ENCODE measurements at regions not wholly inside any gene's neighbourhood (a gene's known extent, or its start where the extent isn't known, plus 50 kb on each side); places are given as distances from the start of the nearest gene placed in this dataset.

GRCh38 chr18:24818441-24818840 lies 358.0 kb downstream of the HRH4 start:
- no peaks in the 10 kb centered on the region for H3K9me3 ChIP-seq (ENCODE audit: control insufficient read depth in 2 of 2, insufficient read depth in 1 of 2, low read depth in 1 of 2, low read length in 1 of 2)

GRCh38 chr18:24819141-24819890 lies 358.9 kb downstream of the HRH4 start:
- Histone ChIP-seq H3K36me3 (ENCODE audit: control insufficient read depth in 2 of 2, insufficient read depth in 2 of 2, low read length in 1 of 2) (no peaks in the 10 kb centered on the region), H3K9me3 (ENCODE audit: control insufficient read depth in 2 of 2, insufficient read depth in 1 of 2, low read depth in 1 of 2, low read length in 1 of 2) (no peaks in the 10 kb centered on the region), H3K27me3 (ENCODE audit: control insufficient read depth in 1 of 2, insufficient read depth in 2 of 2, low read length in 2 of 2) (no peaks in the 10 kb centered on the region), H3K27ac (ENCODE audit: low read depth in 2 of 2, low read length in 1 of 2) (no peak overlapping the region), H3K4me1 (ENCODE audit: control insufficient read depth in 2 of 2, insufficient read depth in 2 of 2, low read length in 1 of 2) (no peaks in the 10 kb centered on the region), H3K4me3 (ENCODE audit: low read depth in 1 of 2, low read length in 2 of 2) (no peak overlapping the region)
- 74 to 81% methylated on average over 7 of the region's 7 CpGs for WGBS, 2 donors

More at GRCh38 chr18:24818441-24818840, 358.0 kb downstream of the HRH4 start:
- 63 to 69% methylated on average over 6 of the region's 6 CpGs for WGBS, 2 donors
- Histone ChIP-seq H3K27ac (ENCODE audit: low read depth in 2 of 2, low read length in 1 of 2) (no peak overlapping the region), H3K4me1 (ENCODE audit: control insufficient read depth in 2 of 2, insufficient read depth in 2 of 2, low read length in 1 of 2) (no peaks in the 10 kb centered on the region), H3K36me3 (ENCODE audit: control insufficient read depth in 2 of 2, insufficient read depth in 2 of 2, low read length in 1 of 2) (no peaks in the 10 kb centered on the region), H3K4me3 (ENCODE audit: low read depth in 1 of 2, low read length in 2 of 2) (no peak overlapping the region), H3K27me3 (ENCODE audit: control insufficient read depth in 1 of 2, insufficient read depth in 2 of 2, low read length in 2 of 2) (no peaks in the 10 kb centered on the region)

- Histone ChIP-seq H3K9me3 (ENCODE audit: control insufficient read depth in 2 of 2, insufficient read depth in 1 of 2, low read depth in 1 of 2, low read length in 1 of 2) (no peaks in the 10 kb centered on the region), H3K36me3 (ENCODE audit: control insufficient read depth in 2 of 2, insufficient read depth in 2 of 2, low read length in 1 of 2) (no peaks in the 10 kb centered on the region), H3K27me3 (ENCODE audit: control insufficient read depth in 1 of 2, insufficient read depth in 2 of 2, low read length in 2 of 2) (no peaks in the 10 kb centered on the region), H3K4me3 (ENCODE audit: low read depth in 1 of 2, low read length in 2 of 2) (no peak overlapping the region), H3K27ac (ENCODE audit: low read depth in 2 of 2, low read length in 1 of 2) (no peak overlapping the region), H3K4me1 (ENCODE audit: control insufficient read depth in 2 of 2, insufficient read depth in 2 of 2, low read length in 1 of 2) (no peaks in the 10 kb centered on the region)
- WGBS, 2 donors = 62 to 82% methylated on average over 1 of the region's 1 CpG
Measured at GRCh38 chr18:24825397-24825796, 365.0 kb downstream of the HRH4 start.

- 75 to 76% methylated on average over 2 of the region's 2 CpGs for WGBS, 2 donors
- Histone ChIP-seq H3K27ac (ENCODE audit: low read depth in 2 of 2, low read length in 1 of 2) (no peak overlapping the region), H3K4me3 (ENCODE audit: low read depth in 1 of 2, low read length in 2 of 2) (no peak overlapping the region), H3K36me3 (ENCODE audit: control insufficient read depth in 2 of 2, insufficient read depth in 2 of 2, low read length in 1 of 2) (no peaks in the 10 kb centered on the region), H3K27me3 (ENCODE audit: control insufficient read depth in 1 of 2, insufficient read depth in 2 of 2, low read length in 2 of 2) (no peaks in the 10 kb centered on the region), H3K9me3 (ENCODE audit: control insufficient read depth in 2 of 2, insufficient read depth in 1 of 2, low read depth in 1 of 2, low read length in 1 of 2) (no peaks in the 10 kb centered on the region), H3K4me1 (ENCODE audit: control insufficient read depth in 2 of 2, insufficient read depth in 2 of 2, low read length in 1 of 2) (no peaks in the 10 kb centered on the region)
Measured at GRCh38 chr18:24826605-24827004, 366.2 kb downstream of the HRH4 start.

- Histone ChIP-seq H3K4me1 (ENCODE audit: control insufficient read depth in 2 of 2, insufficient read depth in 2 of 2, low read length in 1 of 2) (peaks cover 0 to 2% of the 10 kb centered on the region in 2 donors), H3K9me3 (ENCODE audit: control insufficient read depth in 2 of 2, insufficient read depth in 1 of 2, low read depth in 1 of 2, low read length in 1 of 2) (no peaks in the 10 kb centered on the region), H3K27me3 (ENCODE audit: control insufficient read depth in 1 of 2, insufficient read depth in 2 of 2, low read length in 2 of 2) (no peaks in the 10 kb centered on the region), H3K36me3 (ENCODE audit: control insufficient read depth in 2 of 2, insufficient read depth in 2 of 2, low read length in 1 of 2) (no peaks in the 10 kb centered on the region), H3K4me3 (ENCODE audit: low read depth in 1 of 2, low read length in 2 of 2) (no peak overlapping the region), H3K27ac (ENCODE audit: low read depth in 2 of 2, low read length in 1 of 2) (no peak overlapping the region)
- WGBS, 2 donors = 65 to 67% methylated on average over 1 of the region's 1 CpG
Measured at GRCh38 chr18:24827501-24827900, 367.1 kb downstream of the HRH4 start.

- no peaks in the 10 kb centered on the region for H3K9me3 ChIP-seq (ENCODE audit: control insufficient read depth in 2 of 2, insufficient read depth in 1 of 2, low read depth in 1 of 2, low read length in 1 of 2)
- peaks cover 0 to 2% of the 10 kb centered on the region in 2 donors for H3K4me1 ChIP-seq (ENCODE audit: control insufficient read depth in 2 of 2, insufficient read depth in 2 of 2, low read length in 1 of 2)
- H3K27me3 ChIP-seq (ENCODE audit: control insufficient read depth in 1 of 2, insufficient read depth in 2 of 2, low read length in 2 of 2) = no peaks in the 10 kb centered on the region
- H3K4me3 ChIP-seq (ENCODE audit: low read depth in 1 of 2, low read length in 2 of 2) = no peak overlapping the region
- WGBS, 2 donors = 83 to 90% methylated on average over 6 of the region's 6 CpGs
- no peaks in the 10 kb centered on the region for H3K36me3 ChIP-seq (ENCODE audit: control insufficient read depth in 2 of 2, insufficient read depth in 2 of 2, low read length in 1 of 2)
- no peak overlapping the region for H3K27ac ChIP-seq (ENCODE audit: low read depth in 2 of 2, low read length in 1 of 2)
Measured at GRCh38 chr18:24831081-24831480, 370.6 kb downstream of the HRH4 start.

GRCh38 chr18:24831871-24832665 lies 371.6 kb downstream of the HRH4 start:
- Histone ChIP-seq H3K9me3 (ENCODE audit: control insufficient read depth in 2 of 2, insufficient read depth in 1 of 2, low read depth in 1 of 2, low read length in 1 of 2) (no peaks in the 10 kb centered on the region), H3K4me3 (ENCODE audit: low read depth in 1 of 2, low read length in 2 of 2) (no peak overlapping the region), H3K36me3 (ENCODE audit: control insufficient read depth in 2 of 2, insufficient read depth in 2 of 2, low read length in 1 of 2) (no peaks in the 10 kb centered on the region), H3K27me3 (ENCODE audit: control insufficient read depth in 1 of 2, insufficient read depth in 2 of 2, low read length in 2 of 2) (no peaks in the 10 kb centered on the region), H3K4me1 (ENCODE audit: control insufficient read depth in 2 of 2, insufficient read depth in 2 of 2, low read length in 1 of 2) (peaks cover 0 to 2% of the 10 kb centered on the region in 2 donors), H3K27ac (ENCODE audit: low read depth in 2 of 2, low read length in 1 of 2) (no peak overlapping the region)
- WGBS, 2 donors = 35% methylated on average over 11 of the region's 11 CpGs

GRCh38 chr18:24835751-24836150 lies 375.3 kb downstream of the HRH4 start:
- Histone ChIP-seq H3K9me3 (ENCODE audit: control insufficient read depth in 2 of 2, insufficient read depth in 1 of 2, low read depth in 1 of 2, low read length in 1 of 2) (no peaks in the 10 kb centered on the region), H3K4me3 (ENCODE audit: low read depth in 1 of 2, low read length in 2 of 2) (no peak overlapping the region), H3K27ac (ENCODE audit: low read depth in 2 of 2, low read length in 1 of 2) (no peak overlapping the region), H3K4me1 (ENCODE audit: control insufficient read depth in 2 of 2, insufficient read depth in 2 of 2, low read length in 1 of 2) (peaks cover 0 to 2% of the 10 kb centered on the region in 2 donors), H3K27me3 (ENCODE audit: control insufficient read depth in 1 of 2, insufficient read depth in 2 of 2, low read length in 2 of 2) (no peaks in the 10 kb centered on the region), H3K36me3 (ENCODE audit: control insufficient read depth in 2 of 2, insufficient read depth in 2 of 2, low read length in 1 of 2) (no peaks in the 10 kb centered on the region)
- 89% methylated on average over 1 of the region's 1 CpG for WGBS, 2 donors

- whole genome bisulfite sequencing, 2 donors = 20 to 22% methylated on average over 3 of the region's 3 CpGs
- Histone ChIP-seq H3K4me1 (ENCODE audit: control insufficient read depth in 2 of 2, insufficient read depth in 2 of 2, low read length in 1 of 2) (no peaks in the 10 kb centered on the region), H3K36me3 (ENCODE audit: control insufficient read depth in 2 of 2, insufficient read depth in 2 of 2, low read length in 1 of 2) (no peaks in the 10 kb centered on the region), H3K9me3 (ENCODE audit: control insufficient read depth in 2 of 2, insufficient read depth in 1 of 2, low read depth in 1 of 2, low read length in 1 of 2) (no peaks in the 10 kb centered on the region), H3K27ac (ENCODE audit: low read depth in 2 of 2, low read length in 1 of 2) (no peak overlapping the region), H3K4me3 (ENCODE audit: low read depth in 1 of 2, low read length in 2 of 2) (no peak overlapping the region), H3K27me3 (ENCODE audit: control insufficient read depth in 1 of 2, insufficient read depth in 2 of 2, low read length in 2 of 2) (no peaks in the 10 kb centered on the region)
Measured at GRCh38 chr18:24837066-24837465, 376.6 kb downstream of the HRH4 start.

Data from esophagus (tissue), 2 donors.